ENCODE measurements at regions not wholly inside any gene's neighbourhood (a gene's known extent, or its start where the extent isn't known, plus 50 kb on each side); places are given as distances from the start of the nearest gene placed in this dataset.
"Not testable (repeated sequence)": the region's sequence is repeated elsewhere in the genome, so short reads cannot be mapped to it uniquely, and the experiment has no call there.

- TF ChIP-seq CTCF, ZNF449 (tag by site-specific recombination; IDR thresholded peaks at IDR 0.05): not testable (repeated sequence)
These were observed 97.7 kb downstream of the EBLN1 start for GRCh38 chr10:22120072-22120471.
